ENCODE measurements at regions not wholly inside any gene's neighbourhood (a gene's known extent, or its start where the extent isn't known, plus 50 kb on each side); places are given as distances from the start of the nearest gene placed in this dataset.

DNA sequence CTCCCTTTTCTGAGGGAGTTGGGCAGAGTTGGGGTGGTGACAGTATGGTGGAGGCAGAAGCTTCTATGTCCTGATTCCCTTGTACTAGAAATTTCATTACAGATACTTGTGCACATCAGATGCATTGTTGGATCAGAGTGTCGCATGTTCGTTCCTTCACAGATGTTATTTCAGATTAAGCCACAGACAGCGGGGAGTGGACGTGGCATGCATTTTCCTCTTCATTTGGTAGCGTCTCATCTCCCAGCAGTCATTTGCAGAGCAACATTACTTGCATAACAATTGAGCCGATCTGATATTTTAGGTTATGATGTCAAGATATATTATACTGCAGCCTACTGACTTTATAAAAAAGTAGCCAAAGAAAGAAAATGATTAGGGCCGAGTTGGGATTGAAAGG, 261.6 kb upstream of the SASH1 start:
- no peak overlapping the region for H3K27ac ChIP-seq (ENCODE audit: low read depth, low read length)

DNA sequence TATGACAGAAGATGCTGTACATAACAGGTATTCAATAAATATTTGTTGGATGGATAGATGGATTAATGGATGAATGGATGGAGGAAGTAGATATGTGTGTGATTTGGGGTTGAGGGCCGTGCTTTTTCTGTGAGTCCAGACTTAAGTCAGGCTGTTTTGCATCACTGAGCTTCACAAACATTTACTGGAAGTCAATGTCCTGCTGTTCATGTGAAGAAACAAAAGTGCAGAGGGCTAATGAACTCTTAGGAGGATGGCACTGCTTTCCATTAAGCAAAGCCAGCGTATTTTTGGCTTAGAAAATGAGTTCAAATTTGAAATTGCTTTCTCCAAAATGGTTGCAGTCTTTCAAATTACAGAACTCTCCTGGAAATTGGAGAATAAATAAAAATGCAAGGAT, 260.6 kb upstream of the SASH1 start:
- Histone ChIP-seq H3K36me3 (ENCODE audit: insufficient read depth, low read length) (no peaks in the 10 kb centered on the region), H3K4me2 (ENCODE audit: insufficient read depth, low read length) (no peak overlapping the region), H4K20me1 (ENCODE audit: insufficient read depth, low read length) (no peaks in the 10 kb centered on the region), H2AFZ (ENCODE audit: low read length) (no peak overlapping the region), H3K9me3 (ENCODE audit: low read depth, low read length) (no peaks in the 10 kb centered on the region), H3K4me1 (ENCODE audit: insufficient read depth, low read length) (no peaks in the 10 kb centered on the region), H3K79me2 (ENCODE audit: insufficient read depth, low read length) (no peaks in the 10 kb centered on the region), H3K27ac (ENCODE audit: low read depth, low read length) (no peak overlapping the region), H3K4me3 (ENCODE audit: insufficient read depth, low read length) (no peak overlapping the region), H3K27me3 (ENCODE audit: insufficient read depth, low read length) (no peaks in the 10 kb centered on the region)
- no peak for DNase-seq (ENCODE audit: insufficient read length, low spot score, missing footprints)
- TF ChIP-seq, protein P1, sequence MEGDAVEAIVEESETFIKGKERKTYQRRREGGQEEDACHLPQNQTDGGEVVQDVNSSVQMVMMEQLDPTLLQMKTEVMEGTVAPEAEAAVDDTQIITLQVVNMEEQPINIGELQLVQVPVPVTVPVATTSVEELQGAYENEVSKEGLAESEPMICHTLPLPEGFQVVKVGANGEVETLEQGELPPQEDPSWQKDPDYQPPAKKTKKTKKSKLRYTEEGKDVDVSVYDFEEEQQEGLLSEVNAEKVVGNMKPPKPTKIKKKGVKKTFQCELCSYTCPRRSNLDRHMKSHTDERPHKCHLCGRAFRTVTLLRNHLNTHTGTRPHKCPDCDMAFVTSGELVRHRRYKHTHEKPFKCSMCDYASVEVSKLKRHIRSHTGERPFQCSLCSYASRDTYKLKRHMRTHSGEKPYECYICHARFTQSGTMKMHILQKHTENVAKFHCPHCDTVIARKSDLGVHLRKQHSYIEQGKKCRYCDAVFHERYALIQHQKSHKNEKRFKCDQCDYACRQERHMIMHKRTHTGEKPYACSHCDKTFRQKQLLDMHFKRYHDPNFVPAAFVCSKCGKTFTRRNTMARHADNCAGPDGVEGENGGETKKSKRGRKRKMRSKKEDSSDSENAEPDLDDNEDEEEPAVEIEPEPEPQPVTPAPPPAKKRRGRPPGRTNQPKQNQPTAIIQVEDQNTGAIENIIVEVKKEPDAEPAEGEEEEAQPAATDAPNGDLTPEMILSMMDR (IDR thresholded peaks at IDR 0.05; ENCODE audit: extremely low read depth, low read depth, low read length) = no peak

More for the DNA sequence above, 261.6 kb upstream of the SASH1 start:
- Histone ChIP-seq H3K79me2 (ENCODE audit: insufficient read depth, low read length) (no peaks in the 10 kb centered on the region), H3K27me3 (ENCODE audit: insufficient read depth, low read length) (no peaks in the 10 kb centered on the region), H3K4me1 (ENCODE audit: insufficient read depth, low read length) (no peaks in the 10 kb centered on the region), H3K4me2 (ENCODE audit: insufficient read depth, low read length) (no peak overlapping the region), H3K36me3 (ENCODE audit: insufficient read depth, low read length) (no peaks in the 10 kb centered on the region), H3K9me3 (ENCODE audit: low read depth, low read length) (no peaks in the 10 kb centered on the region), H3K4me3 (ENCODE audit: insufficient read depth, low read length) (no peak overlapping the region), H4K20me1 (ENCODE audit: insufficient read depth, low read length) (no peaks in the 10 kb centered on the region), H2AFZ (ENCODE audit: low read length) (no peak overlapping the region)
- TF ChIP-seq, protein P1 (IDR thresholded peaks at IDR 0.05; ENCODE audit: extremely low read depth, low read depth, low read length) = no peak
- no peak for DNase-seq (ENCODE audit: insufficient read length, low spot score, missing footprints)

DNA sequence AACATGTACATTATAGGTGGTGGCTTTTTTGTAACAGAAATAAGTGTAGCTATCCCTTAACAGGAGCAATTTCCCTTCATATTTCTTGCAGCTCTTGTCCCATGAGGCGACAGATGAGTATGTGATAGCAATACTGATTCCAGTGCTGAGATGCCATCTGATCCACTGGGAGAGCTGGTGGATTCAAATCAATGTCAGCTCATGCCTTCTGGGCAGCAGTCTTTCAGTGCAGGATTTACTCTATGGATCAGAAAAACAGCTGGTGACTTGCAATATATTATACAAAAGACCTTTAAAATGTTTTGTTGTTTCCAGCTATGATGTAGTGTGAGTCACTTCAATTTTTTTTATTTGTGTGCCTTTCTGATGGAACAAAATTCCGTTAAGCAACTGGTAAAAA, 259.9 kb upstream of the SASH1 start:
- H3K27ac ChIP-seq (ENCODE audit: low read depth, low read length) = no peak overlapping the region
- H3K79me2 ChIP-seq (ENCODE audit: insufficient read depth, low read length) = no peaks in the 10 kb centered on the region
- no peaks in the 10 kb centered on the region for H3K9me3 ChIP-seq (ENCODE audit: low read depth, low read length)
- H3K27me3 ChIP-seq (ENCODE audit: insufficient read depth, low read length) = no peaks in the 10 kb centered on the region
- no peak for DNase-seq (ENCODE audit: insufficient read length, low spot score, missing footprints)
- no peak overlapping the region for H2AFZ ChIP-seq (ENCODE audit: low read length)
- H3K36me3 ChIP-seq (ENCODE audit: insufficient read depth, low read length) = no peaks in the 10 kb centered on the region
- H3K4me2 ChIP-seq (ENCODE audit: insufficient read depth, low read length) = no peak overlapping the region
- H3K4me1 ChIP-seq (ENCODE audit: insufficient read depth, low read length) = no peaks in the 10 kb centered on the region
- no peaks in the 10 kb centered on the region for H4K20me1 ChIP-seq (ENCODE audit: insufficient read depth, low read length)
- TF ChIP-seq, protein P1 (IDR thresholded peaks at IDR 0.05; ENCODE audit: extremely low read depth, low read depth, low read length) = no peak
- H3K4me3 ChIP-seq (ENCODE audit: insufficient read depth, low read length) = no peak overlapping the region

DNA sequence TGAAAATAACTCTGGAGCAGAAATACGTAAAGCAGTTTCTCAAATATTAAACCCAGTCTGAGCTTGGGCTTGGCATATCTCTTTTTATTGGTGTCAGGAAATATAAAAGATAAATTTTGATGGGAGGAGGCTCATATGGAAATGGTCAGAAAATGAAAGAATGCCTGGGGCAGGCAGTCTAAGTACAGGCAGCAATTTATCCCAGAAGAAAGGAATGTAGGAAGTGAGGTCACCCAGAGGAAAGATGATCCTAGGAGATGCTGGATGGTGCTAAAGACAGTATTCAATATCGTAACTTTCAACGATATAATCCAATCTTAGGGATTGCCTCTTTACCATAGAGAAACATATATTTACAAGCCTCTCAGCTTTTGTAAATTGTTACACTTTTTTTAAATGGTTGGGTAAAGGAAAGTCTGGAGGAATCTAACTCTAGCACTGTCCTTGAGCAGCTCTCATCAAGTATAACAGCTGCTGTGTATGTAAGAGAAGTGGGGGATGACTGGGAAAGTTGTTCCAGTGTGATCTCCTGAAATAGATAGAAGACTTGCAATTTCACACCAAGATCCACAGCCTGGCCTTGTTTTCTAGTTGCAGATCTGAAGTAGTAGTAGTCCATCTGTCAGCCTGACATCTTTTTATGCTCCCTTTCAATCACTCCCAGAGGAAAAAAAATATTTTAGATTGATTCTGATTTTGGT, 256.9 kb upstream of the SASH1 start:
- H3K27ac ChIP-seq (ENCODE audit: low read depth, low read length) = no peak overlapping the region
- TF ChIP-seq, protein P1 (IDR thresholded peaks at IDR 0.05; ENCODE audit: extremely low read depth, low read depth, low read length) = no peak

More for the DNA sequence above, 256.9 kb upstream of the SASH1 start:
- Histone ChIP-seq H3K36me3 (ENCODE audit: insufficient read depth, low read length) (no peaks in the 10 kb centered on the region), H3K4me1 (ENCODE audit: insufficient read depth, low read length) (no peaks in the 10 kb centered on the region), H3K4me3 (ENCODE audit: insufficient read depth, low read length) (no peak overlapping the region), H3K79me2 (ENCODE audit: insufficient read depth, low read length) (no peaks in the 10 kb centered on the region), H2AFZ (ENCODE audit: low read length) (no peak overlapping the region), H3K9me3 (ENCODE audit: low read depth, low read length) (no peaks in the 10 kb centered on the region), H3K4me2 (ENCODE audit: insufficient read depth, low read length) (no peak overlapping the region), H4K20me1 (ENCODE audit: insufficient read depth, low read length) (no peaks in the 10 kb centered on the region), H3K27me3 (ENCODE audit: insufficient read depth, low read length) (no peaks in the 10 kb centered on the region)
- no peak for DNase-seq (ENCODE audit: insufficient read length, low spot score, missing footprints)

Data from osteoblast (primary cell).